Stimulated activated memory B cell treated with anti-CD40 and anti-IgM and Interleukin-4, amounts not matched to agents 10 μg/mL and 1 μg/mL and 100 μg/mL, for 72 hours (primary cell): ENCODE measurements at regions not wholly inside any gene's neighbourhood (a gene's known extent, or its start where the extent isn't known, plus 50 kb on each side); places are given as distances from the start of the nearest gene placed in this dataset.

Experiments
- ATAC-seq: fragments of 150-1000 bp; cut with Tn5 transposase; 2 replicates; pipeline ENCODE4 v1.10.0; 2021
- H3K27ac Mint-ChIP-seq: one replicate; pipeline ENCODE4 v1.8.0; 2022; ENCODE audit warnings: mild to moderate bottlenecking, mixed read lengths
- H3K27me3 Mint-ChIP-seq: one replicate; pipeline ENCODE4 v1.8.0; 2022; ENCODE audit warnings: mixed read lengths
- H3K36me3 Mint-ChIP-seq: one replicate; pipeline ENCODE4 v1.8.0; 2022; ENCODE audit warnings: mixed read lengths
- H3K4me1 Mint-ChIP-seq: one replicate; pipeline ENCODE4 v1.8.0; 2022; ENCODE audit warnings: mixed read lengths
- H3K4me3 Mint-ChIP-seq: one replicate; pipeline ENCODE4 v1.8.0; 2022; ENCODE audit warnings: mild to moderate bottlenecking, moderate library complexity, mixed read lengths
- H3K9me3 Mint-ChIP-seq: one replicate; pipeline ENCODE4 v1.8.0; 2022; ENCODE audit warnings: mixed read lengths

DNA sequence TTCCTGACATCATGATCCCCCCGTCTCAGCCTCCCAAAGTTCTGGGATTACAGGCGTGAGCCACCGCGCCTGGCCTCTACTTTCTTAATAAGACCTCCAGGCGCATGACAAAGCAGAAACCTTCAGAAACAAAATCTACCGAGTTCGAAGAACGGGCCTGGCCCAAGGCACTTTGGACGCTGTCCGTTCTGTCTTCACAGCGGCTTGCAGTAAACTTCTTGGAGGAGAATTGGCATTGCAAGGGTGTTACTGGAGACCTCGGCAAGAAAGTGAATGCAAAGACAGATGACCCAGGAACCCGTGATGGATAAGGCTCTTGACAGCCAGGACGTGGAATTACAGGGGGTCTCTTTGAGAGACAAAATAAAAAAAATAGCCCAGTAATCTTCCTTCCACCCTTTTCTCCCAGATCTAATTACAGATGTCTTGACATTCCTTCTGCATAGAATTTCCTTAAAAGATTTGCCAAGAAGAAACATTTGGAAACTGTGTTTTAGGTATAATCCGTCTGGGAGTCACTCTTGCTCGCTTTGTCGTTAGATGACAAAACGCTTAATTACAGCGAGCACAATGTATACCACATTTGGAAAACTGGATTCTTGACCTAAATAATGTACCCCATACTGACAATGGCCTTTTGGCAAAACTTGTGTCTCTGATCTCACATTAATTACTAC lies 83.2 kb upstream of the TBX3 start:
- no peak overlapping the region for H3K27ac Mint-ChIP-seq

GRCh38 chr12:114765960-114766691 lies 82.2 kb upstream of the TBX3 start:
- Mint-ChIP-seq H3K9me3 (no peaks in the 10 kb centered on the region), H3K4me1 (no peaks in the 10 kb centered on the region), H3K4me3 (no peak overlapping the region), H3K36me3 (no peaks in the 10 kb centered on the region), H3K27ac (no peak overlapping the region), H3K27me3 (no peaks in the 10 kb centered on the region)
- no peak for ATAC-seq

More for the DNA sequence above, 83.2 kb upstream of the TBX3 start:
- Mint-ChIP-seq H3K4me3 (no peak overlapping the region), H3K9me3 (no peaks in the 10 kb centered on the region), H3K27me3 (no peaks in the 10 kb centered on the region), H3K4me1 (no peaks in the 10 kb centered on the region), H3K36me3 (no peaks in the 10 kb centered on the region)
- ATAC-seq = no peak

DNA sequence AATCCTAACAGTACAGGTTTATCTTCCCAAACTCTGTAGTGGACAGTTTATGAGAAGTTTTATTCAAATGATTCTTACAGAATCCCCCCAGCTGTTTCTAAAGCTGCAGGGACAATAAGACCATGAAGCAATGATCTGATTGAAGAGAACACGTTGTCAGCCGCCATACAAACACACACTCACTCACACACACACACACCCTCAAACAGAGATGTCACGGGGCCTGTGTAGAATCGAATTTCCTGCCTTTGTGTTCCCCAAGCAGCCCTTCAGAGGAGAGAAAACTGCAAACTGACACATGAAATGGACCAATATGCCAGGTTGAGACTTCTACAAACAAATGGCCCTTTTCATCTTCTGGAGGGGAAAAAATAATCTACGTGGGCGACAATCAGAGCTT lies 80.5 kb upstream of the TBX3 start:
- ATAC-seq = no peak
- Mint-ChIP-seq H3K4me1 (no peaks in the 10 kb centered on the region), H3K9me3 (no peaks in the 10 kb centered on the region), H3K36me3 (no peaks in the 10 kb centered on the region), H3K27me3 (no peaks in the 10 kb centered on the region), H3K27ac (no peak overlapping the region), H3K4me3 (no peak overlapping the region)

- no peak overlapping the region for H3K27ac Mint-ChIP-seq
- no peaks in the 10 kb centered on the region for H3K9me3 Mint-ChIP-seq
- no peak for ATAC-seq
- no peaks in the 10 kb centered on the region for H3K4me1 Mint-ChIP-seq
- H3K27me3 Mint-ChIP-seq = no peaks in the 10 kb centered on the region
- no peak overlapping the region for H3K4me3 Mint-ChIP-seq
- H3K36me3 Mint-ChIP-seq = no peaks in the 10 kb centered on the region
Measured at GRCh38 chr12:114762490-114763110, 78.6 kb upstream of the TBX3 start.

GRCh38 chr12:114760151-114760877 lies 76.3 kb upstream of the TBX3 start:
- H3K9me3 Mint-ChIP-seq = no peaks in the 10 kb centered on the region
- H3K27me3 Mint-ChIP-seq = no peaks in the 10 kb centered on the region
- H3K4me1 Mint-ChIP-seq = no peaks in the 10 kb centered on the region
- H3K27ac Mint-ChIP-seq = no peak overlapping the region
- ATAC-seq = no peak
- no peak overlapping the region for H3K4me3 Mint-ChIP-seq
- no peaks in the 10 kb centered on the region for H3K36me3 Mint-ChIP-seq

- no peaks in the 10 kb centered on the region for H3K4me1 Mint-ChIP-seq
- H3K27ac Mint-ChIP-seq = no peak overlapping the region
- H3K36me3 Mint-ChIP-seq = no peaks in the 10 kb centered on the region
- no peaks in the 10 kb centered on the region for H3K27me3 Mint-ChIP-seq
- no peak for ATAC-seq
- H3K9me3 Mint-ChIP-seq = no peaks in the 10 kb centered on the region
- no peak overlapping the region for H3K4me3 Mint-ChIP-seq
Measured at GRCh38 chr12:114759635-114760034, 75.7 kb upstream of the TBX3 start.

DNA sequence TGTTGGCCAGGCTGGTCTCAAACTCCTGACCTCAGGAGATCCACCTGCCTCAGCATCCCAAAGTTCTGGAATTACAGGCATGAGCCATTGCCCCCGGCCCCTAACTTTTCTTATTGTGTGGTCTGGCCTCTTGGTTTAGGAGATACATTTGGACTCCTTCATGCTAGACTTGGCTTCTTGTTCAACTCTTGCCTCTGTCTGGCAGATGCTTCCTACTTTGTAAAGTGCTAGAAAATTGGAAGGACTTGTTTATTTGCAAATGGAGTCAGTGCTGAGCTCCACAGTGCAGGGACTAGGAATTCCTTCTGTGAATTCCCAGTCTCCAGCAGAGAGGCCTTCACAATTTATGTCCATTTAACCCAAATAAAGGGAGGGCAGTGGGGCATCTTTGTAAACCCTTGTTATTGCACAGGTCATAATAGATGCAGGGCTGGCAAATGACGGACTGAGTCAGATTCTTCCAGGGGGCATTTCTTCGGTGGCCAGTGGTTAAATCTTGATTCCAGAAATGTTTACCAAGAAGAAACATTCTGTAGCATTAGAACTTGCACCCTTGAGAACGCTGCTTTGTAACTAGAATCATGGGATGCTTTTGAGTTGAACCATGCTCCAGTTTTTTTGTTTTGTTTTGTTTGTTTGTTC lies 73.8 kb upstream of the TBX3 start:
- Mint-ChIP-seq H3K36me3 (no peaks in the 10 kb centered on the region), H3K9me3 (no peaks in the 10 kb centered on the region), H3K4me1 (no peaks in the 10 kb centered on the region), H3K27me3 (no peaks in the 10 kb centered on the region), H3K4me3 (no peak overlapping the region), H3K27ac (no peak overlapping the region)
- no peak for ATAC-seq

GRCh38 chr12:114752217-114752616 lies 68.2 kb upstream of the TBX3 start:
- H3K9me3 Mint-ChIP-seq = no peaks in the 10 kb centered on the region
- H3K4me1 Mint-ChIP-seq = no peaks in the 10 kb centered on the region
- H3K36me3 Mint-ChIP-seq = no peaks in the 10 kb centered on the region
- no peak overlapping the region for H3K4me3 Mint-ChIP-seq
- H3K27me3 Mint-ChIP-seq = no peaks in the 10 kb centered on the region
- ATAC-seq = no peak
- H3K27ac Mint-ChIP-seq = no peak overlapping the region

DNA sequence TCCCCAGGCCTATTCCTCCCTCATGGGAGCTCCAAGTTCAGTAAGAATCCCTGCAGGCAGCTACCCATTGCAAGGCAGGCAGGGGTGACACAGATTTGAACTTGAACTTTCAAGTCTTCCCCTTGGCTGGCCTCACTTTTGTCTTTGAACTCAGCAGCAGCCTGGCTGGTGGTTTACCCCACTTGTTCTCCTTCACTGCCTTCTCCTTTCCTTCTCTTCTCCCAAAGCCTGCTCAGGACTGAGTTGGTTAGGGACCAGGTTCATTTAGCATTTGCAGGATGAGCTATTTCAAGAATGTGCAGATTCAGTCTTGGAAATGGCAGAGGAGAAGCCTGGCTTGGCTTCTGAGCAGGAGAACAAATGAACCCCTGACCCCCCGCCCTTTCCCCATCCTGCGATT lies 67.7 kb upstream of the TBX3 start:
- Mint-ChIP-seq H3K27ac (no peak overlapping the region), H3K4me3 (no peak overlapping the region), H3K9me3 (no peaks in the 10 kb centered on the region), H3K36me3 (no peaks in the 10 kb centered on the region), H3K4me1 (no peaks in the 10 kb centered on the region), H3K27me3 (no peaks in the 10 kb centered on the region)
- no peak for ATAC-seq

GRCh38 chr12:114750917-114751316 lies 66.9 kb upstream of the TBX3 start:
- H3K4me3 Mint-ChIP-seq = no peak overlapping the region
- no peak for ATAC-seq
- no peaks in the 10 kb centered on the region for H3K36me3 Mint-ChIP-seq
- no peaks in the 10 kb centered on the region for H3K9me3 Mint-ChIP-seq
- no peaks in the 10 kb centered on the region for H3K27me3 Mint-ChIP-seq
- no peak overlapping the region for H3K27ac Mint-ChIP-seq
- no peaks in the 10 kb centered on the region for H3K4me1 Mint-ChIP-seq

DNA sequence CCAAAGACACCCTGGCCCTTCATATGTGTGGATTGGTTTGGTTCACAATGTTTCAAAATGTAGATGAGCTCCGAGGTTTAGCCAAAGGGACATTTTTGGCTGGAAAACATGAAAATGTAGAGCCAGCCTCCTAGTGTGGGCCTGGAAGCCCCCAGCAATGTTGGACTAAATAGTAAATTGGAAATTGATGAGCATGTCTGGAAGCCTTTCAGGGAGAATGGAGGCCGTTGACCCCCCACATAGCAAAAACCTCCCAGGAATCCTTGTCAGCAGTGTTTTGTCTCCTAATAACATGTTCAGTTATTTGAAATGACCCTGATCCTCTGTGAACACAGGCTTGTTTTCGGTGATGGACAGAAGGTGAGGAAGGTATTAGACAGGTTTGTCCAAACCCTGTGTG lies 65.1 kb upstream of the TBX3 start:
- ATAC-seq = no peak
- H3K4me1 Mint-ChIP-seq = no peaks in the 10 kb centered on the region
- H3K27ac Mint-ChIP-seq = no peak overlapping the region
- H3K9me3 Mint-ChIP-seq = no peaks in the 10 kb centered on the region
- no peaks in the 10 kb centered on the region for H3K27me3 Mint-ChIP-seq
- H3K36me3 Mint-ChIP-seq = no peaks in the 10 kb centered on the region
- no peak overlapping the region for H3K4me3 Mint-ChIP-seq

GRCh38 chr12:114747012-114747858 lies 63.3 kb upstream of the TBX3 start:
- no peaks in the 10 kb centered on the region for H3K36me3 Mint-ChIP-seq
- no peak for ATAC-seq
- no peak overlapping the region for H3K4me3 Mint-ChIP-seq
- no peaks in the 10 kb centered on the region for H3K4me1 Mint-ChIP-seq
- H3K27me3 Mint-ChIP-seq = no peaks in the 10 kb centered on the region
- no peak overlapping the region for H3K27ac Mint-ChIP-seq
- H3K9me3 Mint-ChIP-seq = peaks cover 3% of the 10 kb centered on the region

- H3K27ac Mint-ChIP-seq = no peak overlapping the region
- no peaks in the 10 kb centered on the region for H3K36me3 Mint-ChIP-seq
Measured at GRCh38 chr12:114746297-114747011, 62.5 kb upstream of the TBX3 start.

GRCh38 chr12:114744691-114745090 lies 60.7 kb upstream of the TBX3 start:
- Mint-ChIP-seq H3K9me3 (peaks cover 3% of the 10 kb centered on the region), H3K27me3 (no peaks in the 10 kb centered on the region), H3K27ac (no peak overlapping the region), H3K4me1 (no peaks in the 10 kb centered on the region), H3K4me3 (no peak overlapping the region), H3K36me3 (no peaks in the 10 kb centered on the region)
- no peak for ATAC-seq

More at GRCh38 chr12:114746297-114747011, 62.5 kb upstream of the TBX3 start:
- no peak overlapping the region for H3K4me3 Mint-ChIP-seq
- ATAC-seq = no peak
- no peaks in the 10 kb centered on the region for H3K4me1 Mint-ChIP-seq
- peaks cover 3% of the 10 kb centered on the region for H3K9me3 Mint-ChIP-seq
- H3K27me3 Mint-ChIP-seq = no peaks in the 10 kb centered on the region
